ENCODE measurements at regions not wholly inside any gene's neighbourhood (a gene's known extent, or its start where the extent isn't known, plus 50 kb on each side); places are given as distances from the start of the nearest gene placed in this dataset.
A peak's percentile ranks its signal among the peaks of the same experiment; 100 is the strongest.

DNA sequence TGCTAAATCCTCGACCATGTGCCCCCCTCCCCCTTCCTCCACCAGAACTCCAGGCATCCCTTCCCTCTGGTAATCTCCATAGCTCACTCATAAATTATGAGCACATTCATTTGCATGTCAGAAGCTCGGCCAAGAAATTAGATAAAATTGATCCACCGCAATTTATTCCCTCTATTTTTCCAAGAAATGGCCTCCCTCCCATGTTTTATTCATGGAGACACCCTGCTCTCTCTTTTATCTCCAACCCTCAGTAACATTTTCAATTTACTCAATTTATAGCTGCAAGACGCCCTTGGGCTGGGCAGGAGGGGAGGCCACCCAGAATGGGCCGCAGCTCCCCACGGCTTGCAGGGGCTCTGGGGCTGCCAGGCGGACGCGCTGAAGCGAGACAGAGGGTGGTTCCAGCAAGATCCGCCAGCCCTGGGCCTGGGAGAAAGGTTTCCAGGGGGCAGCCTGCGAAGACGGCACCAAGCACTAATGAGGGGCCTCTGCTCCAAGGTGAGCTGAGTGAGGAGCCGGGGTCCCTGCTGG, 54.7 kb upstream of the ZNF423 start:
- no peak for DNase-seq (ENCODE audit: low read depth)

DNA sequence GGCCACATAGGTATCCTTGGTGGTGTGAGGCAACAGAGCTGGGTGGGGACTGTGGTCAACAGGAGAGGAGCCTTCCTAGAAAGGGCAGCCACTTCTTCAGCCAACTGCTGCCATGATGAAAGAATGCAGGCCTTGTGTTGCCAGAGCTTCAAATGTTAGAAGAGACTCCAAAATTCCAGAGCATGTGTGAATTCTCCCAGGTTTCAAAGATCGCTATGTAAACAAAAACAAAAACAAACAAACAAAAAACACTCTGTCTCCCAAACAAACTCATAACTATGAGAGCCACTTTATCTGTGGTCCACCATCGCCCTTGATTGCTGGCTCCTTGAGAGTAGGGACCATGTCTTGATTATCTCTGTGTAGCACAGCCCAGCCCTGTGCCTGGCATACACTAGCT, 55.5 kb upstream of the ZNF423 start:
- no peak for DNase-seq (ENCODE audit: low read depth)

DNA sequence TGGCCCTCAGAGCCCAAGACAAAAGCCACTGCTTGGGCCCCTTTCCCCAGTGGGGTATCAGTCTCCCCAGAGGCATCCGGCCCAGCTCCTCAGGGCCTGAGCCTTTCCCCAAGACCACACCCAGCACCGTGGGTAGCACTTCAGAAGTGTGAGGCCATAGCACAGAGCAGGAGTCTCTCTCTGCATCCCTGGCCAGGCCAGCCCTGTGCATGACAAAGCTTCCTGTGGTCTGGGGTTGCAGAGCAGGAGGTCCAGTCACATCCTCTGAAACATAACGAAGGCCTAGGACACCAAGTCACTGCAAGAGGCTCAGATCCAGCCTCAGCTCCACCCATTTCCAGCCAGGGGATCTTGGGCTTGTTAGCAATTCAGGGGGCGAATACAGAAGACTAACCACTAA, 56.8 kb upstream of the ZNF423 start:
- no peak for DNase-seq (ENCODE audit: low read depth)

DNA sequence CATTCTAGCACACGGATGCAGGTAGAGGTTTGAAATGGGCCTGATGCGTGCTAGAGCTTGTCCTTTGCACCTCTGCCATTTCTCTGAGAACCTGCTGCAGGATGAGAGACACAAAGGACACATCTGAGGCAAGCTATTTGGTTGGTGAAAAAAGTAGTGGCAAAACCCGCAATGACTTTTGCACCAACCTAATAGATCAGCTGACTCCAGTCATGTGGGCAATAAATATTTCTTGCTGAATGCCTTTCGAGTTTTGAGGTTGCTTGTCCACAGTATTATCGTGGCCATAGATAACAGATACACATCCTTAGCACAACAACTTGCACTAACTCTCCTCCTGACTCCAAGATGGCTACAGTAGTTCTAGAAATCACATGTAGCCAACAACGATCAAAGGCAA, 57.8 kb upstream of the ZNF423 start:
- DNase-seq (ENCODE audit: low read depth) = no peak

DNA sequence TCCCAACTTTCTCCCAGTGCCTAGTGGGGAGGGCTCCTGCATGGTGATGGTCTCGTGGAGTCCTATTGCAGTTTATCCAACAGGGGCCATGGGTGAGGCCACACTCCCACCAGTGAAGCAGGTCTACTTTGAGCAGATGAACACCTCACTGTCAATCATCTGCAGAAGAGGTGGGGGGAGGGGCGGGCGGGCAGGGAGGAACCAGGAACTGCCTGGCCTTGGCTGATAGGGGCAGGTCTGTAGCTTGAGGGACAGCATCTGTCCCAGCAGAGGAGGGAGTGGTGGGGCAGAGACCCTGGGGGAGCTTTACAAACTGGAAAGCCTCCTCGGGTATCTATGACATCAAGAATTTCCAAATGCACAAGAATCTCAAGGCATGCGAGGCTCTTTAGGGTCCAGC, 58.7 kb upstream of the ZNF423 start:
- no peak for DNase-seq (ENCODE audit: low read depth)

DNA sequence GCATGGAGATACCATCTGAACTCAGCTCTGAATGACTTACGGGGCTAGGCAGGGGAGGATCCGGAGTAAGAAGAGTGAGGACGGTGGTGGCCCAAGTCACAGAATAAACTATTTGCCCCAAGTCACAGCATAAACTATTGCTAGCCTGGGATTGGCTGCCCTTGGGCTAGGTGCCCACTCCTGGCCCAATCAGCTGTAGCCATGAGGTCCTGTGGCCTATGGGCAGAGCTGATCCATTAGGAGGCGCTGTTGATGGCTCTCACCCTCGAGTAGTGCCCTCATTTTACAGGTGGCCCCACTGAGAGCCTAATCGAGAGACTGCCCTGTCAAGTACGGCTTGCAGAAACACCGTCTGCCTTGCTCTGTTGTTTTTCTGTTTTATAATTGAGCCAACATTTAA, 62.3 kb upstream of the ZNF423 start:
- no peak for DNase-seq (ENCODE audit: low read depth)

DNA sequence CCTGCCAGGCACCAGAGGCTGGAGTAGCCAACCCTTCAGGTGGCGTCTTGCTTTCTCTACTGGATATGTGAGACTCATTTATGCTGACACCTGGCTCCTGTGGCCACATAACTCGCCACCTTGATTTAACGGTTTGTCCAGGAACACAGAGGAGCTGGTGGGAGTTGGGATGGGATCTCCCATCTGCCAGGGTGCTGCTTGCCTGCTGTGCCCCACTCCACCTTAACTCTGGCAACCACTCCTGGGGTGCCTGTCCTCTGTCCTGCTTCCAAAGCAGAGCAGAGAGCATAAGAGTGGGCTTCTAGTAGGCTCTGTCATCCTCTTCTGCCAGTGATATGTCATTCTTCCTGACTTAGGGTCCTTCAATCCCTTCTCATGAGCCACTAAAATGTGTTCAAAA, 63.4 kb upstream of the ZNF423 start:
- no peak for DNase-seq (ENCODE audit: low read depth)

DNA sequence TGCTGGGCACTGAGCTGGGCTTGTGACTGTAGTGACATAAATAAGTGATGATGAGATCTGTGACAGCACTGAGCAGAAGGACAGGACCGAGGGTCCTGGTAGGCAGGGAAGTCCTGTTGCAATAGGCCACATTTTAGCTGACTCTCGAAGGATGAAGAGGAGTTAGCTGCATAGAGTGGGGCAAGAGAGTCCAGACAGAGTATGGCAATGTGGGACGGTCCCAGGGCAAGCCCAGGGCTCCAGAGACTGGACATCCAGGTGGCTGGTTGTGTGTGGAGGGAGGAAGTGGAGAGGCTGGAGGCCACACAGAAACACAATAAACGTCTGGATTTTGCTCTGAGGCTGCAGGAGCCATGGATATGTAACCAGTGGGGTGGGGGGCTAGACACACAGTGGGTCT, 64.5 kb upstream of the ZNF423 start:
- no peak for DNase-seq (ENCODE audit: low read depth)

DNA sequence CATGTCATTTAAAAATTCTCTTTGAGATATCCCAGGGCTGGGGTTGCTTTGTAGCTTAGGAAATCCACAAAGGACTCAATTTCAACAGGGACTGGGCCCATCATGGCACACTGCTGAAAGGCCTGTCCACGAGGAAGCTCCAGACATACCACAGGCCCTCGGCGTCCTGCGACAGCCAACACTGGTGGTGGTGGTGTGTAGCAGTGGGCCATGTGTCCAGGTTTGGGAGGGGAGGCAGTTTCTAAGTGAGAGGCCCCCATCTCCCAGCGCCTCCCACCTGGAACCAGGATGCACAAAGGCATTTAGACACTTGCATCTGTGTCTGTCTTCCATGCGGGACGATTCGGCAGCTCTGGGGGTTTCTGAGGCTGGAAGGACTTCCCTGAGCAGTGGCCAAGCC, 65.2 kb upstream of the ZNF423 start:
- DNase-seq (ENCODE audit: low read depth) = no peak

DNA sequence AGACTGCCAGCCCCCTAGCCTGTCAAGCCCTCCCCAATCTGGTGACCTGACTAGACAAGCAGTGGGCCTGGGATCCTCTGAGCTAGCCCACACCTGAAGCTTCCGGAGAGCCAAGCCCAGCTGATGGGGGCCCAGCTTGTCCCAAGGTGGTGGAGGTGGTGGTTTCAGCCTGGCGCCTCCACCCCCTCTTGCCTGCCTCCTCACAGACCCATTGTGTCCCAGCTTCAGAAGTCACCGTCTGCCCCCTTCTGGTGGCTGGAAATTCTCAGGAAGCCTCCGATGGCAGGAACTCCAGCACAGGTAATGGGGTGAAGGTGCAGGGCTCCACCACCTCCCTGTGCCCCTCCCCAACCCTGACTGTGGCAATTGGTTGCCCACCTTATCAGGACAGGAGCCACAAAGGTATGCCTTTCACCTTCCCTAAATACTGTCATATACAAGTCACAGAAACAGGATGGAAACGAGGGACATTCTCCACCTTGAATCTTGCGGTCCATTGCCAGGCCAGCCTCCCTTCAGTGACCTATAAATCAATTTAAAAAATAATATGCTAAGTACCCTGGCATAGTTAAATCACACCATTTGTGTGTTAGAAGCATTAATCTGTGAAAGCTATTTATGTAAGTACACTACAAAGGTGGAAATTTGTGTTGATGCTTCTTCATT, 66.0 kb upstream of the ZNF423 start:
- peak; percentile 15 for DNase-seq (ENCODE audit: low read depth)

DNA sequence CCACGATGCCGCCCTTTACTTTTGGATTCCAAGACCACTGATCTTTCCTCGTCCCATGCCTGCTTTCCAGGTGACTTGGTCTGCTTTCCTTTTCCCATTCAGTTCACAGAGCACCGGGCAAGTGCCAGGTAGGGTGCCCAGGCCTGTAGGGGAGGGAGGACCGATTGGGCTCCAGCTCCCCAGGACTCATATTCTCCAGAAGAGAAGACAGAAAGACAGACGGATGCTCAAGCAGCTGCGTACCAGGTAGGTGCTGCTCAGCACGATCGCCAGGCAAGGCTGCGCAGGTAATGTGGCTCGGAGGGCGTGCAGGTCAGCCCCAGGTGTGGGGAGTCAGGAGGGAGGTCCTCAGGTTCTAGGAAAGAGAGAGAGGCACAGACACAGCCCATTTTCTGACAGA, 67.5 kb upstream of the ZNF423 start:
- DNase-seq (ENCODE audit: low read depth) = no peak

DNA sequence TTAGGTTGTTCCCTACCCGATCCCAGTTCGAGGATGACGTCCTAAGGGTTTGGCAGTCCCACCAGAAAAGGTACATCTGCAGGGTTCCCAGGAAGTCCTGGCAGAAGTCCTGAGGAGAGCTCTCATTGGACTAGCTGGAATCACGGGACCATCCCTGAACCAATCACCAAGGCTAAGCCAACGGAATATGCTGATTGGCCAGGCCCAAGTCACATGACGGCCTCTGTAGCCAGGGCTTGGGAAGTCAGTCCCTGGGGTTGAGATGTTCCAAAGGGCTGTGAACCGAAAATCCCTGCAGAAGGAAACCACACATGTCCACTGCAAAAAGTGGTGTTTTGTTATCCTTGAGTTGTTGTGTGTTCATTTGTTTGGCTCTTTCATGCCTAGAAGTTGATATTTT, 68.2 kb upstream of the ZNF423 start:
- DNase-seq (ENCODE audit: low read depth) = no peak

DNA sequence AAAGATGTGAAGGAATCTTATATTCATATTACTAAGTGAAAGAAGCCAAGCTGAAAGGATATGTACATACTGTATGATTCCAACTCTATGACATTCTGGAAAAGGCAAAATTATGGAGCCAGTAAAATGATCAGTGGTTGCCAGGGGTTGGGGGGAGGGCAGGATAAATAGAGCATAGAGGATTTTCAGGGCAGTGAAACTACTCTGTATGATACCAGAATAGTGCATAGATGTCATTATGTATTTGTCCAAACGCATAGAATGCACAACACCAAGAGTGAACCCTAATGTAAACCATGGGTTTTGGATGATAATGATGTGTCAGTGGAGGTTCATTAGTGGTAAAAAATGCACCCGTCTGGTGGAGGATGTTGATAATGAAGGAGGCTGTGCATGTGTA, 71.0 kb upstream of the ZNF423 start:
- no peak for DNase-seq (ENCODE audit: low read depth)

DNA sequence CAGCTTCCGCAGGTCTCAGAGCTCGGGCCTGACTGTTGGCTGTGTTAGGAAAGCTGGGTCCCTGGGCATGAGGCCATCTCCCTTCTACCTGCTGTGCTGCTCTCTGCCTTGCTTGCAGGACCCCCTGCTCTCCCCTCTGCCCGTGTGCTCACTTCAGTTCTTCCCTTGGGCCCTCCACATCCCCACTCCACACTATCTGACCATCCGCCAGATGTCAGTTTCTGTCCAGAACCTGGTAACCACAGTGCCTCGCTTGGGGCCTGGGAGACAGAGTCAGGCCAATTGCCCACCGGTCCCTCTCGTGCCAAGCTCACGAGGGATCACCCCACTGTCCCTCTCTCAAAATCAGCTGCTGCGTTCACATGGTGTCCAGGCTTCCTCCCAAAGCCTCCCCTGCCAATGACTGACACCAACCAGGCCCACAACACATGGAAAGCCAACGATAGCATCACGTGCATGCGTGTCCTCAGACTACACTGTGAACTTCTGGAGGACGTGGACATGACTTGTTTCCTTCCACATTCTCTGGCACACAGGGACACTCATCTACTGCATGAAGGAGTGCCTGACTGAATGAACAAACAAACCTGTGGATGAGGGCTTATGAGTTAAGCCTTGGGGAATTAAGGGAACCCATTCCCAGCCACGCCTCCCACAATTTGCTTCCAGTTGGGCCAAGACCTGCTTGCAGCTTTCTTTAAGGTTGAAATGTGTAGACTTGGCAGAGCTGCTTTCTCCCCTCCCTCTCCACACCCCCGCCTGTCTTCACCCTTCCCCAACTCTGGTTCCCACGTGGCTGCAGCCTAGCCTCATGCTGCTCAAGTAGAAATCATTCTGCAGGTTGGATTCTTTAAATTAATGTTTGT, 72.5 kb upstream of the ZNF423 start:
- no peak for DNase-seq (ENCODE audit: low read depth)

DNA sequence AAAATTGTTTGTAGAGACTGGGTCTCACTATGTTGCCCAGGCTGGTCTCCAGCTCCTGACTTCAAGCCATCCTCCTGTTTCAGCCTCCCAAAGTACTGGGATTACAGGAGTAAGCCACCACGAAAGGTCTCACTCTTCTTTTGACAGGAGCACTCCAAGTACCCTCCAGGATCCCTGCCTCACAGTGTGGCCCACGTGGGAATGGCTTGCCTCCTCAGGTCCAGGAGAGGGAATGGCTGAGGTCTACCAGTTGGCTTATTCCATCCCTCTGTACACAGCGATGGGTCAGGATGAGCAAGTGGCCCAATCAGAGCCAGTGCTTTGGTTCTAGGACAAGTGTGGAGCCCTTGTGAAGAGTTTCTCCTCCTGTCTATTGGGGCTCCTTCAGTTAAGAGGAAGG, 73.7 kb upstream of the ZNF423 start:
- no peak for DNase-seq (ENCODE audit: low read depth)

DNA sequence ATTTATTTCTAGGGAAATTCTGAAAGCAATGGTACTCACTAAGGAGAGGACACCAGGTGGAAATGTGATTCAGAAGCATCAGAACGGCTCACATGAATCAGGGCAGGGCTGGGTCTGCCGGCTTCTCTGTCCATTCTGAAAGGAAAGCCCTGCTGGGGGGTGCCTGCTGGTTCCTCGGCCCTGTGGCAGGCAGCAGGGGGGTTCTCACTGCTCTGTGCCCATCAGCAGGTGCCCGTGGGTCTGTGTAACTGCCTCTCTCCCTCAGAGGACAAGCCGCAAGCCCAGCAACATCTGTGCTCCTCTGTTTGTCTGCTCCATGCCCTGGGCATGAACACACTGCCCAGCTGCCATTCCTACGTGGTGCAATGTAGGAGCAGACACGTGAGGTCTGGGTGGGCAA, 74.9 kb upstream of the ZNF423 start:
- no peak for DNase-seq (ENCODE audit: low read depth)

DNA sequence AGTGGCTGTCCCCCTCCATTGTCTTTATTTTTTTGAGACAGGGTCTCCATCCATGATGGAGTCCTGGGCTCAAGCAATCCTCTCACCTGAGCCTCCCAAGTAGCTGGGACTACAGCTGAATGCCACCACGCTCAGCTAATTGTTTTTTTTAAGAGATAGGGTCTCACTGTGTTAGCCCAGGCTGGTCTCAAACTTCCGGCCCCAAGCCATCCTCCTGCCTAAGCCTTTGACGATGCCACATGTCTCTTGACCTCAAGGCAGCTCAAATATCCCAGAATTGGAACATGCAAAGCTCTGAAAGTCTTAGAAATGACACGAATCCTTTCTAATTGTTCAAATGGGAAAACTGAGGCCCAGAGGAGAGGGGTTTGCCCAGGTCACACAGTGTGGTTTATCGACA, 75.4 kb upstream of the ZNF423 start:
- DNase-seq (ENCODE audit: low read depth) = no peak

DNA sequence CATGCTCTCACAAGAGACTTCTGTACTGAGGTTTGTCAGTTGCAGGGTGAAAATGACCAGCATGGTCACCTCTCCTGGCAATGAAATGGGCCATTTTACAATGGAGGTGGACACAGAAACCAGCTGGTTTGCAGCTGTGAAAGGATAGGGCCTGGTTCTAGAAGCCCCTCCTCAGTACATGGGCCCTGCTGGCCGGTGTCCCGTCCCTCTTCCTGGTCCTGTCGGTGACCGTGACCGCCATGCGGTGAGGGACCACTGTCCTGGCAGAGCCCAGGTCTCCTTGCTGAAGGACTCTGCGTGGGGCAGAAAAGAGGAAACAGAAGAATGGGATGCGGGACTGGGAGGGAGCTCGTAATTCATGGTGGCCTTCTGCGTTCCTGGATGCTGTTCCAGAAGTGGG, 76.0 kb upstream of the ZNF423 start:
- no peak for DNase-seq (ENCODE audit: low read depth)

DNA sequence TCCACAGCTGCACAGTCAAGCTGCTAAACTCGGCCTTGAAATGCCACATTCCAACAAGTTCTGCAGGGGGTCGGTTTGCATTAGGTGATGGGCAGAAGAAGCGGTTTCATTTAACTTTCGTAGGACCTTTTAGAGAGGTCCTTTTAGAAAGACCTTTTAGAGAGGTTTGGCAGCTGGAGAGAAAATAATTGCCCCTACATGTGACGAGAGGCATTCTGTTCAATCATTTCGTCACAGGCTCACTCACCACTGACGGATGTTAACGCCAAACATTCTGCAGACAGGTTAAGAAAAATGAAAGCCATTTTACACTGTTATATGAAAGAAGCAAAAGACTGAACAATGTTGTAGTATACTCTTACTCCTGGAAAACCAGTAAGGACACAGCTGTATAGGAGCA, 76.5 kb upstream of the ZNF423 start:
- DNase-seq (ENCODE audit: low read depth) = no peak

DNA sequence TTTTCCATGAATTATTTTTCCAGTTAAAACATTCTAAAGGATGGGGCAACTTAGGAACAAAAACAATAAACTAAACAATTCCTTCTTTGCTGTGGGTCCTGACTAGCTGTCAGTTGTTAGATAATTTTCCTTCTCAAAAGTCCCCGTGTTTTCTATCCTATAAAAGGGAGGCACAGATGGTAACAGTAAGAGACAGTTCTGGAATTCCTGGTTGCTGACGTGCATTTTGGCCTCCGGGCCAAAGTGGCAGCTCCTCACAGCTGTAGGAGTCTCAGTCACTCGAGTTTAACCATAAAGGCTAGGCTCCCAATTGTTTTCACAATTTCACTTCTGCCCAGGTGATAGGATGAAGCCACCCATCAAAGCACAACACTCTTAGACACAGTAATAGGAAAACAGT, 77.0 kb upstream of the ZNF423 start:
- DNase-seq (ENCODE audit: low read depth) = no peak

DNA sequence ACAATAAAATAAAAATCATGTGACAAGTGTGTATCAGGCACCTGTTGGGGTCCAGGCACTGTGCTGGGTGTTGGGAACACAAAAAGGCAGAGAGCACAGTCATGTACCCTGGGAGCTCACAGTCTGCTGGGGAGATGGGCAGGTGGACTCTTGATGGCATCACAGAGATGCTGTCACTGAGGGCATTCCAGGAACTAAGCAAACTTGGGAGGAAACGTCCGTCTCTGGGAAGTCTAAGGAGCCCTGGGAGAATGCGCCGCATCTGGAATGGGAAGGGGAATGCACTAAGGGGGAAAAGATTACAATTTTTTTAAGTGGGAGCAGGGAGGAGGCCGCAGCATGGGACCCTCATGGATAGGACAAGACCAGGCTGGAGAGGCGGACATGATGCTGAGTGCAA, 80.9 kb upstream of the ZNF423 start:
- DNase-seq (ENCODE audit: low read depth) = no peak

DNA sequence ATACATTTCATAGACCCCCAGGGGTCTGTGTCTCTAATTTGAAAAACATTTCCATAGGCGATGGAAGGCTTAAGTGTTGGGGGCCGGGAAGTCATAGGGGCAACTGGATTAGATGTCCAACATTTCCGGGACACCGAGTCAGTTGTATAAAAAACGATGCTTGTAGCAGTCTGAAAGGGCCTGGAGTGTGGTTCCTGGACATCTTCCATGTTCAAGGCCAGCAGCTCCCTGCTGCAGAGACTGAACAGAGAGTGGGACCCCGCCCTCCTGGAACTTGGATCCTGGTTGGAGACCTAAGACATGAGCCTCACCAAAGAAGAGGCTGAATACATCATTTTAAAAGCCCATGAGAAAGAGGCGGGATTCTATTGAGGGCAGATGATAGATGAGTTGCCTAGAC, 82.0 kb upstream of the ZNF423 start:
- DNase-seq (ENCODE audit: low read depth) = no peak

DNA sequence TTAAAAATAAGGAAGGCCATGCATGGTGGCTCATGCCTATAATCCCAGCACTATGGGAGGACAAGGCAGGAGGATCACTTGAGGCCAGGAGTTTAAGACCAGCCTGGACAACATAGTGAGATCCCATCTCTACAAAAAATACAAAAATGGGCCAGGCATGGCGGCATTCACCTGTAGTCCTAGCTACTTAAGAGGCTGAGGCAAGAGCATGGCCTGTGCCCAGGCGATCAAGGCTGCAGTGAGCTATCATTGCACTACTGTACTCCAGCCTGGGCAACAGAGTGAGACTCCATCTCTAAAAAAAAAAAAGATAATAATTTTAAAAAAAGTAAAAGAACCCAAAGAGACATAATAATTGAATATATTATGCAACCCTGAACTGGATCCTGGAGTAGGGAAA, 83.6 kb upstream of the ZNF423 start:
- no peak for DNase-seq (ENCODE audit: low read depth)

Measured in stimulated activated CD8-positive, alpha-beta memory T cell treated with anti-CD3 and anti-CD28 coated beads, Interleukin-4, amount 100 ng/mL, for 24 hours (primary cell).